MG63 (cell line): ENCODE measurements at regions not wholly inside any gene's neighbourhood (a gene's known extent, or its start where the extent isn't known, plus 50 kb on each side); places are given as distances from the start of the nearest gene placed in this dataset.
"Not testable (repeated sequence)": the region's sequence is repeated elsewhere in the genome, so short reads cannot be mapped to it uniquely, and the experiment has no call there.

ENCODE experiments used
- DNase-seq: peaks from one replicate; pipeline ENCODE4 v3.0.0-alpha.2; 2020
- H3K27me3 ChIP-seq: fragments of 250-450 bp; sonication (Bioruptor Pico); 2 replicates; pipeline ENCODE4 v1.5.1; 2020; ENCODE audit warnings: mild to moderate bottlenecking, moderate library complexity
- H3K36me3 ChIP-seq: fragments of 250-450 bp; sonication (Bioruptor Pico); 2 replicates; pipeline ENCODE4 v1.5.1; 2020; ENCODE audit warnings: mild to moderate bottlenecking, moderate library complexity
- H3K4me3 ChIP-seq: fragments of 250-450 bp; sonication (Bioruptor Pico); 2 replicates; pipeline ENCODE4 v1.5.1; 2020; ENCODE audit warnings: mild to moderate bottlenecking, moderate library complexity
- H3K9me3 ChIP-seq: fragments of 250-450 bp; sonication (Bioruptor Pico); 2 replicates; pipeline ENCODE4 v1.5.1; 2020; ENCODE audit warnings: mild to moderate bottlenecking, moderate library complexity

GRCh38 chr11:71638801-71639519 lies 56.3 kb upstream of the KRTAP5-11 start:
- not testable (repeated sequence) for H3K36me3 ChIP-seq, H3K4me3 ChIP-seq, H3K27me3 ChIP-seq, H3K9me3 ChIP-seq
- peak; percentile 50 for DNase-seq

DNA sequence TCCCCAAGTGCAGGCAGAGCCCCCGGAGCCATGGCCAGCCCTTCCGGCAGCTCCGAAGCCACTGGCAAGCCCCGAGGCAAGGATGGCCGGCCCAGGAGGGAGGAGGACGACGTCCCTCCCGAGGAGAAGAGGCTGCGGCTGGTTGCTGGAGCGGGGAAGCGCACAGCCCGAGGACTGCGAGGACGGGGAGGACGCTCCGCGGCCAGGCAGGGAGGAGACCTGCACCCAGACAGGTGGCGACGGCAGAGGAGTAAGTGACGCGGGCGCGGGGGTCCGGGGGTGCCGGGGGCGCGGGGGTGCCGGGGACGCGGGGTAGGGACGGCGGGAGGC lies 56.8 kb upstream of the KRTAP5-11 start:
- H3K36me3 ChIP-seq, H3K4me3 ChIP-seq, DNase-seq, H3K9me3 ChIP-seq, H3K27me3 ChIP-seq: not testable (repeated sequence)

DNA sequence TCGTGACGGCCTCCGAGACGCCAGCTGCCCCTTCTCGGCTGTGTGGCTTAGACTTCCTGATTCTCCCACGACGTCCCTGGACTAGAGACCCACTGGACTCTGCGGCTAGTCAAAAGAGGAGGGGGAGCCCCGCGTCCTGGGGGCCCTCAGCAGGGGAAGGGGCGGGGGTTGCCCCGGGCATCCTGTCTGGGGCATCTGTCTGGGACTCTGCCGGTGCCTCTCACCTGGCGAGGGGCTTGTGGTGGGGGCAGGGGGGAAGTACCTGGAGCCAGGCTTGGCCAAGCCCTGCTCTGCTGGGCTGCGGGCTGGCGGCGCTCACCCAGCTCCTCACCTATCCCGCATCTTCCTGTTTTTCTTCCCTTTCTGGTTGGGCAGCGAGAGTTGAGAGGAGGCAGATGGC lies 57.2 kb upstream of the KRTAP5-11 start:
- not testable (repeated sequence) for H3K36me3 ChIP-seq, H3K9me3 ChIP-seq, DNase-seq, H3K4me3 ChIP-seq, H3K27me3 ChIP-seq

GRCh38 chr11:71647078-71647477 lies 64.4 kb upstream of the KRTAP5-11 start:
- H3K9me3 ChIP-seq, H3K36me3 ChIP-seq, H3K27me3 ChIP-seq, H3K4me3 ChIP-seq, DNase-seq: not testable (repeated sequence)

DNA sequence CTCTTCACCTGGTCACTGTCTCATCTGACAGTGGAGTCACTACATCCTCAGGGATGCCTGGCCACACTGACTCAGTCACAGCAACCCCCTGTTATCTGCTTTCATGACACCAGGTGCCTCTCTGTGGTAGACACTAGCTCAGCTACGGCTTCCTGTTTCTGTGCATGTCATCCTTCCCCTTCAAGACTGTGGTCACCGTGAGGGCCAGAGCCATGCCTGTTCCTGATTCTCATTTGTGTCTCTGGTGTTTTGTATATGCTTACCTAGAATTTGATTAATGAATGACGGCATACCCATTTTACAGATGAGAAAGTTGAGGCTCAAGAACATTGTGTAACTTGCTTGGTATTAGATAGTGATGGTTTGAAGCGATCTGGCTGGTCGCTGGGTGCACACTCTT lies 70.3 kb upstream of the KRTAP5-11 start:
- not testable (repeated sequence) for DNase-seq, H3K4me3 ChIP-seq, H3K9me3 ChIP-seq, H3K36me3 ChIP-seq, H3K27me3 ChIP-seq

GRCh38 chr11:71654423-71654822 lies 71.7 kb upstream of the KRTAP5-11 start:
- H3K36me3 ChIP-seq, H3K27me3 ChIP-seq, H3K4me3 ChIP-seq, H3K9me3 ChIP-seq, DNase-seq: not testable (repeated sequence)

- H3K9me3 ChIP-seq, H3K27me3 ChIP-seq, H3K36me3 ChIP-seq, H3K4me3 ChIP-seq, DNase-seq: not testable (repeated sequence)
These were observed 72.4 kb upstream of the KRTAP5-11 start for GRCh38 chr11:71655041-71655440.

- not testable (repeated sequence) for DNase-seq, H3K36me3 ChIP-seq, H3K27me3 ChIP-seq, H3K9me3 ChIP-seq, H3K4me3 ChIP-seq
These were observed 73.8 kb upstream of the KRTAP5-11 start for GRCh38 chr11:71656513-71656912.

DNA sequence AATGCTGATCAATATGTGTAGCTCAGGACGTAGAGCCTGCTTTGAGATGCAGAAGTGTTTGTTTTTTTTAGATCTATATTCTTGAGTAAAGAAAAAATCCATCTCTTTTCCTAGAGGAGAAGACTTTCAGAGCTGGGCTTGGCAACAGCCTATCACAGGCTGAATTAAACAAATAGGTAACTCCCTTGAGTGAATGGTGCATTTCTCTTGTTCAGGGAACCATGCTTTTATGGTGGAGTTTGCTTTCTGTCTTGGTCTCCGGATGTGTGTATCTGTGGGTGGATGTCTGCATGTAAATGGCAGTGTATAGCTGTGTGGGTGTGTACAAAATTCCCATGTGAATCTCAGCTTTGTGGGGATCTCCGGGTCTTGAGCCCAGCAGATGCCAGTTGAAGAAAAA lies 82.3 kb upstream of the KRTAP5-11 start:
- not testable (repeated sequence) for H3K36me3 ChIP-seq, DNase-seq

DNA sequence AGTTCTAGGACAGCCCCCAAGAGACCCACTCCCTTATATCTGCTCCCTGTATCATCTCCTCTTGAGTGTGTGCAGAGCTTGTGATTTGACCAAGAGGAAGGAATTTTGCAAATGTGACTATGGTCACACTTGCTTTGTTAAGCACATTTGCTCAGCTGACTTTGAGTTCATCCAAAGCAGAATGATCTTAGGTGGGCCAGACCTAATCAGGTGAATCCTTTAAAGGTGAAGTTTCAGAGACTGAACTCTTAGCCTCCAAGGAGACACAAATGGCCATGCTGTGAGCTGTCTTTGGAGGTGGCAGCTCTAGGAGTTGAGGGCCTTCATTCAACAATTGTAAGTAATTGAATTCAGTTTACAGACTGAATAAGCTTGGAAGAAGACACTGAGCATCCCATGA lies 115.4 kb upstream of the KRTAP5-11 start:
- not testable (repeated sequence) for DNase-seq, H3K4me3 ChIP-seq, H3K27me3 ChIP-seq, H3K9me3 ChIP-seq, H3K36me3 ChIP-seq

More for the DNA sequence above, 82.3 kb upstream of the KRTAP5-11 start:
- H3K4me3 ChIP-seq, H3K9me3 ChIP-seq, H3K27me3 ChIP-seq: not testable (repeated sequence)

DNA sequence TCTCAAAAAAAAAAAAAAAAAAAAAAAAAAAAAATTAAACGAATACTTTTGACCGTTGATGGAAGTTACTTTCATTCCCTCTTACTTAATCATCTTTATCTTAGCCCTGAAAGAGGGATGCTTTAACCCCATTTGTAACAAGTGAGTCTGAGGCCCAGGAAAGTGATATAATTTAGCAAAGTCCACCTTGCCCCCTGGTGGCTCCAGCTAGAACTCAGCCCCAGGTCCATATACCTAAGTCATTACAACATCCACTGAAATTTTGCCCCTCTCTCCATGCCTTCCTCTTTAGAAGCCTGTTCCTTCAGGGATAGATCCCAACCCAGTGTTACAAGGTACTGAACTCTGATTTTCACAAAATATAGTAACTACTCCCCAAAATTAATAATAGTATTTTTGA lies 116.3 kb upstream of the KRTAP5-11 start:
- not testable (repeated sequence) for H3K27me3 ChIP-seq, DNase-seq, H3K36me3 ChIP-seq, H3K4me3 ChIP-seq, H3K9me3 ChIP-seq

- H3K36me3 ChIP-seq, H3K4me3 ChIP-seq, DNase-seq, H3K9me3 ChIP-seq, H3K27me3 ChIP-seq: not testable (repeated sequence)
These were observed 119.0 kb upstream of the KRTAP5-11 start for GRCh38 chr11:71701435-71702291.

DNA sequence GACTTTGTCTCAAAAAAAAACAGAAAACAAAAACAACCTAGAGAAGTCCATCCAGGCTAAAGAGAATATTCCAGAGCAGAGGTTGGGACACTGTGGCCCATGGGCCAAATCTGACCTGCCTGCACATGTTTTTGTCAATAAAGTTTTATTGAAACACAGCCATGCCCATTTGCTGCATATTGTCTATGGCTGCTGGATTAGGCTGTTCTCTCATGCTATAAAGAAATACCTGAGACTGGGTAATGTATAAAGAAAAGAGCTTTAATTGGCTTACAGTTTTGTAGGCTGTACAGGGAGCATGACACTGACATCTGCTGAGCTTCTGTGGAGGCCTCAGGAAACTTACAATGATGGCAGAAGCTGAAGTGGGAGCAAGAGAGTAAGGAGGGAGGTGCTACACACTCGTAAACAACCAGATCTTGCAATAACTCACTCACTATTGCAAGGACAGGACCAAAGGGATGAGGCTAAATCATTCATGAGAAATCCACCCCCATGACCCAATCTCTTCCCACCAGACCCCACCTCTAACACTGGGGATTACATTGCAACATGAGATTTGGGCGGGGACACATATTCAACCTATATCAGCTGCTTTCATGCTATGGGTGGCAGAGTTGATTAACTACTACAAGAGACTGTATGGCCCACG lies 122.5 kb upstream of the KRTAP5-11 start:
- not testable (repeated sequence) for H3K9me3 ChIP-seq, H3K4me3 ChIP-seq, H3K36me3 ChIP-seq, H3K27me3 ChIP-seq, DNase-seq

DNA sequence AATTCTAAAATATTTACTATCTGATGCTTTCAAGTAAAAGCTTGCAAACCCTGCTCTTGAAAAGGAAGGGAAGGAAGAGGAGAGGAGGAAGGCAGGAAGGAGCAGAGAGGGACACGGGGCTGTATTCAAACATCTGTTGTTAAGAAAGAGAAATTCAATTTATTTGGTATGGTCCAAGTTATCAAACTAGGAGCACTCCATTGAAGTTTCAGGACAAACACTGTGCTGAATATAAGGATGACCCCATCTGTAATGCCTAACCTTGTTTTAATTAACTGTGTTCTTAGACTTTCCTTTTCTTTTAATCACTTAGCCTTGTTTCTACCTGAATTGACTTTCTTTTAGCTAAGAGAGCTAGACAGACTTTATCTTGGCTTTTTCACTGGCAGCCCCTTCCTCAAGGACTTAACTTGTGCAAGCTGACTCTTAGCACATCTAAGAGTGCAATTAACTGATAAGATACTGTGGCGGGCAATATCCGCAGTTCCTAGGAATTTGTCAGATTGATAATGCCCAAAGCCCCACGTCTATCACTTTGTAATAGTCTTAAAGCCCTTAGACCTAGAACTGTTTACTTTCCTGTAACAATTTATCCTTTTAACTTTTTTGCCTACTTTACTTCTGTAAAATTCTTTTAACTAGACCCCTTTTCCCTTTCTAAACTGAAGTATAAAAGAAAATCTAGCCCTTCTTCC lies 123.2 kb upstream of the KRTAP5-11 start:
- not testable (repeated sequence) for DNase-seq, H3K9me3 ChIP-seq

DNA sequence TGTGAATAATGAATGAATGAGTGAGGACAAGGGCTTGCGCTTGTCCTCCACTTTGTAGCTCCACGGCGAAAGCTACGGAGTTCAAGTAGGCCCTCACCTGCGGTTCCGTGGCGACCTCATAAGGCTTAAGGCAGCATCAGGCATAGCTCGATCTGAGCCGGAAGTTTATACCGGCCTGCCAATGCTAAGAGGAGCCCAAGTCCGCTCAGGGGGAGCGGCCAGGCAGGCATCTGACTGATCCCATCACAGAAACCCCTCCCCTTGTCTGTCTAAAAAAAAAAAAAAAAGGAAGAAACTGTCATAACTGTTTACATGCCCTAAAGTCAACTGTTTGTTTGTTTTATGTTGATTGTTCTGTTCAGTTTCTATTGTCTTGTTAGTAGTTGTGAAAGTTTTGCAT lies 124.4 kb upstream of the KRTAP5-11 start:
- DNase-seq, H3K9me3 ChIP-seq, H3K36me3 ChIP-seq, H3K4me3 ChIP-seq, H3K27me3 ChIP-seq: not testable (repeated sequence)

More for the DNA sequence above, 123.2 kb upstream of the KRTAP5-11 start:
- H3K4me3 ChIP-seq, H3K27me3 ChIP-seq, H3K36me3 ChIP-seq: not testable (repeated sequence)

DNA sequence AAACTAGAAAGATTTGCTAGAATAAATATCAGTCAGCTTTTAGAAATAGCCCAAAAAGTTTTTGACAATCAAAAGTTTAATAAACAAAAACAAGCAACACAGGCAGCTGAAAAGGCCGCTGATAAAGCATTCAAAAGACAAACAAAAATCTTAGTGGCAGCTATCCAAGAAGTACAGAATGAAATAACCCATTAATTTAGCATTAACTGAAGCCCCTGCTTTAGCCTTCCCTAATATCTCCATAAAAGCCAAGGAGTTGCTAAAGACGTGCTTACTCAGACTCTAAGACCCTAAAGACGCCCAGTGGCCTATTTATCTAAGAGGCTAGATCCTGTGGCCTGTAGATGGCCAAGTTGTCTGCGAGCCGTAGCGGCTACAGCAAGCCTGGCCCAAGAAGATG lies 123.5 kb upstream of the DEFB108B start:
- H3K36me3 ChIP-seq, DNase-seq: not testable (repeated sequence)

GRCh38 chr11:71710171-71710671 lies 122.8 kb upstream of the DEFB108B start:
- not testable (repeated sequence) for H3K27me3 ChIP-seq, H3K4me3 ChIP-seq, H3K9me3 ChIP-seq, H3K36me3 ChIP-seq
- DNase-seq = peak; percentile 23

More for the DNA sequence above, 123.5 kb upstream of the DEFB108B start:
- H3K27me3 ChIP-seq, H3K9me3 ChIP-seq, H3K4me3 ChIP-seq: not testable (repeated sequence)
